ENCODE measurements at regions not wholly inside any gene's neighbourhood (a gene's known extent, or its start where the extent isn't known, plus 50 kb on each side); places are given as distances from the start of the nearest gene placed in this dataset.

DNA sequence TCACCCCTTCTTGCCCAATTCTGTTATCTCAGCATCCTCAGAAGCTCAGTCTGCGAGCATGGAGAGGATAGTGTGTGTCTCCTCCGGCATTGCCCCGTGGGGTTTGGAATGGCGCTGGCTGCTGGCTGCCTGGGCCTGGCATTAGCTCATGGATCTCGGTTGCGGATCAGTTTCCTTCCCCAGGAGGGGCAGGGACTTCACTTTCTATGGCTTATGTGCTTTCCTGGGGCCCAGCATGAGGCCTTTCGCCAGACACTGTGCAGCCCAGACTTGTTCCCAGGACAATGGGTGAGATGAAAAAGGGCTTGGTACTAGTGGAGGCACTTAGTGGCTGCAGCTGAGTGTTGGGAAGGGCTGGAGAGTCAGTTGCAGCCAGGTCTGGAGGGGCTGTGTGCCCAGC, 143.3 kb downstream of the GLI2 start:
- H3K4me3 ChIP-seq: no peak overlapping the region
- TF ChIP-seq, protein P1, sequence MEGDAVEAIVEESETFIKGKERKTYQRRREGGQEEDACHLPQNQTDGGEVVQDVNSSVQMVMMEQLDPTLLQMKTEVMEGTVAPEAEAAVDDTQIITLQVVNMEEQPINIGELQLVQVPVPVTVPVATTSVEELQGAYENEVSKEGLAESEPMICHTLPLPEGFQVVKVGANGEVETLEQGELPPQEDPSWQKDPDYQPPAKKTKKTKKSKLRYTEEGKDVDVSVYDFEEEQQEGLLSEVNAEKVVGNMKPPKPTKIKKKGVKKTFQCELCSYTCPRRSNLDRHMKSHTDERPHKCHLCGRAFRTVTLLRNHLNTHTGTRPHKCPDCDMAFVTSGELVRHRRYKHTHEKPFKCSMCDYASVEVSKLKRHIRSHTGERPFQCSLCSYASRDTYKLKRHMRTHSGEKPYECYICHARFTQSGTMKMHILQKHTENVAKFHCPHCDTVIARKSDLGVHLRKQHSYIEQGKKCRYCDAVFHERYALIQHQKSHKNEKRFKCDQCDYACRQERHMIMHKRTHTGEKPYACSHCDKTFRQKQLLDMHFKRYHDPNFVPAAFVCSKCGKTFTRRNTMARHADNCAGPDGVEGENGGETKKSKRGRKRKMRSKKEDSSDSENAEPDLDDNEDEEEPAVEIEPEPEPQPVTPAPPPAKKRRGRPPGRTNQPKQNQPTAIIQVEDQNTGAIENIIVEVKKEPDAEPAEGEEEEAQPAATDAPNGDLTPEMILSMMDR (IDR thresholded peaks at IDR 0.05): no peak
- no peak for TF ChIP-seq POLR2A (IDR thresholded peaks at IDR 0.05)
- DNase-seq: no peak
- no peaks in the 10 kb centered on the region for H3K27me3 ChIP-seq
- no peaks in the 10 kb centered on the region for H3K36me3 ChIP-seq
- intact Hi-C loops (cut with DNase I; ENCODE audit: low total_unique reads): no loop called here
- H3K27ac ChIP-seq: no peak overlapping the region
- H3K9me3 ChIP-seq: no peaks in the 10 kb centered on the region
- peaks cover 0 to 9% of the 10 kb centered on the region in 2 donors for H3K4me1 ChIP-seq

DNA sequence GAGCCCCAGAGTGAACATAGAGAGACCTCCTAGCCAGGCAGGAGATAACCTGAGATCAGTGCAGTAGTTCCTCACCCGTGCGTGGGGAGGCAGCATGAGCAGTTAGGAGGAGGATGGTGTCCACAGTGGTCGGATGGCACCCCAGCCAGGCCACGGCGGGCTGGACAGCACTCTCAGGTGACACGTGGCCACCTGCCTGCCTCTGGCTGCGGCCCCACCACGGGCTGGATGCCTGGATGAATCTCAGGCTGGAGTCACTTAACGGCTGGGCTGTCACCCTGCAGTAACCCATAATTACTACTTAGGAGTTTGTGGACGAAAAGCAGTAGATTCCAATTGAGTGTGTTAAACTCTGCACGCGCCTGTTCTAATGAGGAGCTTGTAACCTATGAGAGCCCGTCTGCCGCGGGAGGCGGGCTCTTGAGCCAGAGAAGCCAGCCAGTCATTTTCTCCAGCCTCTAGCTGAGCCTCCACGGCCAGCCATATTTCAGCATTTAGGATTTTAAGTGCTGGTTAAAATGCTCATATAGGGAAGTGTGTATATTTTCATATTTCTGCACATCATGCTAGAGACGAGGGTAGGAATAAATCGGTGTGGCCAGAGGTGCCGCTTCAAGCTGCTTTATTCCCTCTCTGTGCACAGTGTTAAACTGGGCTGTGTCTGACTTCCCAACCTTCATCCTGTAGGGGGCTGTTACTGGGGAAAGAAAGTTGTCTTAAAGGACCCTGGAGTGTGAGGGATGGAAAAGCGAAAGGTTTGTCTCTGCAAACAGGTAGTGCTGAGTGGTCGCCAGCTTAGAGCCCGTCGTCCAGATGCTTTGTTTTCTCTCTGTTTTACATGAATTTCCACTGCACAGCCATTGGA, 144.0 kb downstream of the GLI2 start:
- TF ChIP-seq, protein P1 (IDR thresholded peaks at IDR 0.05): peak in 1 of 4 experiments; percentile 4
- no peak for TF ChIP-seq POLR2A (IDR thresholded peaks at IDR 0.05)
- H3K36me3 ChIP-seq: no peaks in the 10 kb centered on the region
- intact Hi-C loops (cut with DNase I; ENCODE audit: low total_unique reads): no loop called here
- H3K4me1 ChIP-seq: peaks cover 0 to 9% of the 10 kb centered on the region in 2 donors
- no peaks in the 10 kb centered on the region for H3K9me3 ChIP-seq
- no peak overlapping the region for H3K27ac ChIP-seq
- H3K4me3 ChIP-seq: no peak overlapping the region
- peak in 1 of 2 donors; percentile 41 for DNase-seq
- no peaks in the 10 kb centered on the region for H3K27me3 ChIP-seq

DNA sequence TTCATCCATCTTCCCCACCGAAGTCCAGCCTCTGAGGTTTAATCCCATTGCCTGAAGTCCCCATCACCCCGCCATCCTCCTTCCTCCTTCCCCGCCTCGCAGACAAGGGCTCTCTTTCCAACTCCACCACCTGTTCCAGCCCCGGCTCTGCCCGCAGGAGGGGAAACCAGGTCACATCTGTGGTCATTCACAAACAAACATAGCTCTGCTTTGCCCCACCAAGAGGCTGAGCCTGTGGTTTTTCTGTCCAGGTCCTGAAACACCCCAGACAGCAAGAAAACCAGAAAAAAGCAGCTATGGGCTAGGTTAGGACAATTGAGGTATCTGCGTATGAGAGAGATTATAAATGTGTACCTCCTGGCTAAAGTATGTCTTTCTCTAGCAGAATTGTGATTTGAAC, 144.7 kb downstream of the GLI2 start:
- Histone ChIP-seq H3K9me3 (no peaks in the 10 kb centered on the region), H3K36me3 (no peaks in the 10 kb centered on the region), H3K27me3 (no peaks in the 10 kb centered on the region), H3K4me1 (peaks cover 0 to 9% of the 10 kb centered on the region in 2 donors), H3K4me3 (no peak overlapping the region), H3K27ac (no peak overlapping the region)
- no peak for TF ChIP-seq POLR2A (IDR thresholded peaks at IDR 0.05)
- TF ChIP-seq, protein P1 (IDR thresholded peaks at IDR 0.05): no peak
- DNase-seq: no peak
- intact Hi-C loops (cut with DNase I; ENCODE audit: low total_unique reads): no loop called here

DNA sequence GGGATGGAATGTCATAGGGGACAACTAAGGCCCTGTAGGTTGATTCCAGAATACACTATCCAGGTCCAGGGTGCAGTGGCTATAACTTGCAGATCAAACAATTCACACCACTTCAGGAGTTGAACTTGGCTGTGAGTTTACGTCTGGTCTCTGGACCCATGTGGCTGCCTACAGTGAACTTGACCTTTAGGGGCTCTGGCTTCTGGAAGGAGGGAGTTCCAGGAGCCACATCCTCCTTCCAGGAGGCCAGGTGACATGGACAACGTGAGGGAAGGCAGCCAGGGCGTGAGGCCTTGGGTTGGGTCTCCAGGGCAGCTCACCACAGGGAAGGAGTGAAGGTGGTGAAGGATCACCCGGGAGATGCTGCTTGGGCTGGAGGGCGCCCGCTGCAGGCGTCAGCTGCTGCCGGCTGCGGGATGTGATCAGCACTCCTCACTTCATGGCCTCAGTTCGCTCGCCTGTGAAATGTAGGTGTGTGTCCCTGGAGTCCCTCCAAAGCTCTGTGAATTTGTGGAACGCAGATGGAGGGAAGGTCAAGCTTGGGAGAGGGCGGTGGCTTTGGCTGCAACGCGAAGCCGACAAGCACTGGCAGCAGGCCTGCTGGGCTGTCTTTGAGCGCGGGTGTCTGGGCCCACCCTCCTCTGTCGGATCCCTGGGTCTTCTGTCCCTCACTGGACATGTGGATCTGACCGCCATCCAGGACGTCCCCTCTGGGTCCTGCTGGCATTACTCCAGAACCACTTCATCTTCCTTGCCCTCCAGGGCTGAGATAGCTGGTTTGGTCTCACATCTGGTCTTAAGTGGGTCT, 146.5 kb downstream of the GLI2 start:
- DNase-seq: peak in 1 of 2 donors; percentile 44
- intact Hi-C loops (cut with DNase I; ENCODE audit: low total_unique reads): no loop called here
- no peaks in the 10 kb centered on the region for H3K36me3 ChIP-seq
- no peaks in the 10 kb centered on the region for H3K27me3 ChIP-seq
- no peak overlapping the region for H3K4me3 ChIP-seq
- peaks cover 0 to 9% of the 10 kb centered on the region in 2 donors for H3K4me1 ChIP-seq
- no peak overlapping the region for H3K27ac ChIP-seq
- H3K9me3 ChIP-seq: no peaks in the 10 kb centered on the region
- TF ChIP-seq POLR2A (IDR thresholded peaks at IDR 0.05): no peak
- TF ChIP-seq, protein P1 (IDR thresholded peaks at IDR 0.05): no peak
